CD4-positive, alpha-beta T cell treated with Interleukin-10 for 1 hour (primary cell): ENCODE measurements at regions not wholly inside any gene's neighbourhood (a gene's known extent, or its start where the extent isn't known, plus 50 kb on each side); places are given as distances from the start of the nearest gene placed in this dataset.

Source experiments
- DNase-seq: peaks from one replicate; pipeline ENCODE4 v3.0.0-alpha.2; 2020

DNA sequence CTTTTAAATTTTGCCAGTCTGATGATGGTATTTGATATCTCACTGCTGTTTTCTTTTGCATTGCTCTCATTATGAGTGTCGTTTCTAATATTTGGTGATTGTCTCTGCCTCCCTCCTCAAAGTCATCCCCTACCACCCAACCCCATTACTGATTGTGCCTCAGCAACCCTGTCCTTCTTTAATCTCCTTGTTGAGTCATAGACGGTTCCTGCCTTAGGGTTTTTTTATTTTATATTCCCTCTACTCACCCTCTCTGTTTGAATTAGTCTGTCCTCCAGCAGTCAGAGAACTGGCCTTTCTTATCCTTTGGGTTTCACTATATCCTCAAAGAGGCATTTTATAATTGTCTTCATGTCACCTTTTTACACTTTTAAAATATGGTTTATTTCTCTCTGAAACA, 409.3 kb upstream of the CPEB2 start:
- DNase-seq, result no peak

DNA sequence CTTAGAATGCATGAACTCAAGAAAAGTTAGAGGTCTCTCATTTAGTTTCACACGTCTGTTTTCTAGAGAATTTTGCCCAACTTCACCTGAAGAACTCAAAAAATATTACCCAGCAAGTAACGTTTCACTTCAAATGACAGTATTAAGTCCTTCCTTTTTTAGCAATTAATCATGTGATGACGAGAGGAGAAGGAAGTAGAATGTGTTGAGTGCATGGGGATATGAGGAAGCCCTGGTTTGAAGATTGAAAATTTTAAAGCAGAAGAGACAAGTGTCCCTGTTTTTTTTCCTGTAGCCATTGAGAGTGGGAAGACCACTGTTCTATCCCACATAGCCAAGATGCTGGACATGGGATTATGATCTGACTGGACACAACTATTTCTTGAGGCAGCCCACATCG, 406.3 kb upstream of the CPEB2 start:
- no peak for DNase-seq

DNA sequence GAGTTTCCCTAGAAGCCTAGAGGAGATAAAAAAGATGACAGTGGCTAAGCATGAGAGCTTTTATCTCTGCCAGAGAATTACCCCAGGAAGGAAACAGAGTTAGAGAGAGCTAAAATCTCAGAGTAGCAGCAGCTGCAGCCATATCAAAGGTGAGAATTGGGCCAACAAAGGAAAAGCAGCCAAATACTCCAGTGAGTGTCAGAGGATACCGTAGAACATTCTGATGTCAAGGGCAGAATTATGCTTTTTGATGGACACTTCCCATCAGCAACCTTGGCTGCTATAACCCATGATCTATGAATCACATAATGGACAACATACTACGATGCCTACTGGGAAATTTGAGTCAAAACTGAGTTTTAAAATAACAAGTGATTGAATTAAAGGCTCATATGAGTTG, 405.8 kb upstream of the CPEB2 start:
- DNase-seq, result no peak

DNA sequence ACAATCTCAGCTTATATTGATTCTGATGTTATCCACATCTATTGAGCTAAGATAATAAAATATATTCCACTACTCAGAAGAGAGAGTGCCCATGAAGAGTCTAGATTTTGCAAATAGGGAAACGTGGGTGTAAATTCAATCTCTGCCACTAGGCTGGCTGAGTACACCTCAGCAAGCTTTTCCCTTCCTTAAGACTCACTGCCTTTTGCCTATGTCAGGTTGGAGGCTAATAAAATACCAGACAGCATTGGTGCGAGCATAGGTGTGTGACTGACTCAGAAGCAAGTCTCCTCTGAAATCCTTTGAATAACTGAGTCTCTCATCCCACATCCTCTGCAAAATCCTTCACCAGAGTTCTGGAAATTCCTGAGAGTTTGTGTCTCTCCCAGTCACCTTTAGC, 405.4 kb upstream of the CPEB2 start:
- no peak for DNase-seq

DNA sequence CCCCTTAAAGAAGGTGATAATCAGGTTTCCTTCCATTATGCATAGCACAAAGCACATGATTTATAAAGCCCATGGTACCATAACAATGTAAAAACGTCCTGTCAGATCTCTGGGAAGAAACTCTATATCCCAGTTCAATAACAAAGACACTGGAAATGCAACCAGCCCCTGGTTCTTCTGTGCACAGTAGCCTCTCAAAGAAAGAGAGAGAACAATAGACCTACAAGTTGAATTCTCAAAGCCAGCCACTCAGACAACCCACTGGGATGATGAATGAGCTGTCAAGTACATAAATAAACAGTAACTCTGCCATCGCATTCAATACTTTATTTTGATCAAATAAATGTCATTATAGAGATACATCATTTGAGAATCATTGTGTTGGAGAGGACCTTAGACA, 400.1 kb upstream of the CPEB2 start:
- no peak for DNase-seq

DNA sequence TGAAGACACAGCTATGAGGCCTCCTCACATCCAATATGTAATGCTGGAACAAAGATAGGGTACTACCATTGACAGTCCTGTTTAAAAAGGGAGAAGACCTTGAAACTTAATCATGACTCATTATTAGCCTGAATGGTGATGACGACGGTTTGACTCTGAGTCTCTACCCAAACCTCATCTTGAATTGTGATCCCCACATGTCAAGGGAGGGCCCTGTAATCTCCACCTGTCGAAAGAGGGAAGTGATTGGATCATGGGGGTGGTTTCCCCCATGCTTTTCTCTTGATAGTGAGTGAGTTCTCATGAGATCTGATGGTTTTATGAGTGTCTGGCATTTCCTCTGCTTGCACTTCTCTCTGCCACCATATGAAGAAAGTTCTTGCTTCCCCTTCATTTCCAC, 395.3 kb upstream of the CPEB2 start:
- DNase-seq, result no peak

DNA sequence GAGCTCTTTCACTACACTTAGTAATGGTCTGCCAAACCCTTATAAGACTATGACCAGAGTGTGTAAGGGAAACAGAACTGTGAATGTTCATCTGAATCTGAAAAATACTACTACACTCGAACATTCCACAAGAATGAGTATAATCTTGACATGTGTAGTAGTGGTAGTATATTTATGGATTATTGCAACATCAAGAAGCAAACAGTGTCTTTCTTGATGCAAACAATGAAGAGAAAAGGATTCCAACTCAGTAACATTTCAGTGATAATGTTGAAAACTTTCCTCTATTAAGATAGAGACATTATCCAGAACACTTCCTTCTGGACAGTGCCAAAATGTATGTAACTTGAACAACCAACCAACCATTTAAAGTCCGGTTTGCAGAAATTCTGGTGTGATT, 394.7 kb upstream of the CPEB2 start:
- DNase-seq, result no peak

DNA sequence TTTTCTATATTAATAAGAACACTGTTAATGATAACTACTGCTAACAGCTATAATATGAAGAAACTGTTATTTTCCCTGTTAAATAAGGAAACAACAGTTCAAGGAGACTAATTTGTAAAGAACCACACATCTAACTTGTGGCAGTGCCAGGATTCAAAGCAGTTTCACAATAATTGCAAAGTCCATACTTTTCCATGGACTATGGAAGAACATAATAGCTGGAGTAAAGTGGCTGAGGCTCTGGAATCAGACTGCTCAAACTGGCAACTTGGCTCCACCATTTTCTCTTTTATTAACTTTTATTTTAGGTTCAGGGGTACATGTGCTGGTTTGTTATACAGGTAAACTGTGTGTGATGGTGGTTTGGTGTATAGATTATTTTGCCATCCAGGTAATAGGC, 393.7 kb upstream of the CPEB2 start:
- no peak for DNase-seq

DNA sequence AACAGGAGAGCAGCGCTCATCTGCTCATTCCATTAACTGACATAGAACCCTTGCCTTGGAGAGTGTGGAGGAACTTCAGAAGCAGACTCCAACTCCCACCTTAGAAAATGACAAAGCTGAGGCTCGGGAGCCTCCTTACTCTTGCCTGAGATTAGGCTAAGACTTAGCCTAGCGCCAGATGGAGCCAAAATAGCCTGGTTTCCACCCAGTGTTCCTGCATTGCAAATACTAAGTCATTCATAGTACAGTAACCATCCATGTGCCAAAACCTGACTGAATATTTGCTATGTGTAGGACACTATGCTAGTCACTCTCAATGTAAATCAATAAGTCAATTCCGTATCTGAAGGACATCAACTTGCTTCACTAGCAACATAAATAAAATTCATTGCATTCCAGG, 387.4 kb upstream of the CPEB2 start:
- DNase-seq, result no peak

DNA sequence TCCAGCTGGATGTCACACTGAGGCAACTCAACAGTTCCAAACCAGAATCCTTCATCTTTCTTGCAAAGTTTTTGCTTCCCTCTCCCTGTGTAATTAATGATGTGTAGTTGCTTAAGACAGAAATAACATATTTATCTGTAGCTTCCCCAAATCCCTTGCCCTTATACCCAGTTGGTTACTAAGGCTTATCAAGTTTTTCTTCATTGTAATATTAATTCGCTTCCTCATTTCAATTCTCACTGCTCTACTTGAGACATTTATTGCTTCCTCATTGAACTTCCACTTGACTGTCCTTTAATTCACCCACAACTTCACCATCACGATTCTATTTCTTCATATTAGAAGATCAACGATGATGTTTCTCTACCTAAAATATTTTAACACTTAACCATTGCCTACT, 386.6 kb upstream of the CPEB2 start:
- no peak for DNase-seq

DNA sequence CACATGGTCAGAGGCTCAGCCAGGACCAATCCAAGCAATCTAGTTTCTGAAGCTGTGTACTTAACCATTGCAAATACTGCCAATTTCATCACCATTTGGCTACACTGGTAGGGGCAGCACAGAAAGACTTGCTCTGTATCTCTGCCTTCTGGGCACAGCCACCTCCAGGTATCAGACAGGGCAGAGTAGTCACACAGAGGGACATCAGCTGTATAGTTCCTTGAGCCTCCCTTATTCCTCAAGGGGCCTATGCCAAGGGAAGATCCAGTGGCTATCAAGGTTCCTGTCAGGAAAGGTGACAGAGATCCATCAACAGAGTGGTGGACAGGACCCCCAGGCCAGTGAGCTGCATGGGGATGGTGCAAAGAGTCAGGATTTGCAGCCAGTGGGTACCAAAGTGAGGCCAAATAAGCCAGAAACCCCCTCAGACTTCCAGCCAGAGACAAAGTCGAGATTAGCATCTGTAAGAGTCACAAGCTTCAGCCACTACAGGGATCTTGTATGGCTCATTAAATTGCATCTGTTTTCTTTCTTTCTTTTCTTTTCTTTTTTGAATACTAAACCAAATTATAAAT, 381.6 kb upstream of the CPEB2 start:
- DNase-seq, result no peak

DNA sequence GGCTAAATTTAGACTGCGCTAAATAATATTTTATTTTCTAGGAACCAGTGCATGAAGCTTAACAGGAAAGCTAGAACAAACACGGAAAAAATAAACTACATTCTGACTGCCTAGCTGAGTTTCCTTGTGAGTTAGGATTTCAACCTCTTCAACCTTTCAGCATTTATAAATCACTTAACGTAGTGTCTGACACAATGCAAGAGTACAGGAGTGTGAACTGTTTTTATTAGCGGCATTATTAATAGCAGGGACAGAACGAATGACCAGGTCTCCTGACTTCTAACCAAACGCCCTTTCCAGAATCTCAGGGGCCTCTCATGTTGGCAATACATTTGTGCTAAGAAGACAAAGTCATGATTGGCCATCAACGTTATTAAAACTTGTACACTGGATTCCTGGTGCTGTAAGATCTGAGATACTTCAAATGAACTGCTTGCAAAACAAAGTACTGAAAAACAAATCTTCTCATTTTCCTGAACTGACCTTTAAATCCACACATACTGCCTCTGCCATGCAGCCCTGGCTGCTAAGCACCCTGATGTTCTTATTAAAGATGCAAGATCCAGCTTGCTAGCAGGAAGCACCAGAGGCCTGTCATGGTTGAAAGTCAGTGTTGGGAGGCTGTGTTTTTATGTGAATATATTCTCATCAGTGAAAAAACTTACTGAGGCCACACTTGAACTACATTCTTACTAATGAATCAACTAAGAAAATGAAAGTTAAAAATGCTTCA, 380.4 kb upstream of the CPEB2 start:
- no peak for DNase-seq

DNA sequence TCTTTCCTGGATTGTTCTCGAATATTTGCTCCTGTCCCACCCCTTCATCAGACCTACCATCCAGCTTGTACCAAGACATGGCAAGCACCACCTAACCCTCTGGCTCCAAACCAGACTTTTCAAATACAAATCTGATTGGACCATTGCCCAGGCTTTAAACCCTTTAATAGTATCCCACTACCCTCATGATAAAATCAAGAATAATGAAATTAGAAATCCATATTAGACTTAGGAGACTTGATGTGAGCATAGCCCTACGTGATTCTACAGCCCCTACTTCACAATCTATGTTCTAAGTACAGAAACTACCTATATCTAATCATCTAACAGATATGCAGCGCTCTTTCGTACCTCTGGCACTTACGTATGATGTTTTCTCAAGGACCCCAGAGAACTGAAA, 375.2 kb upstream of the CPEB2 start:
- DNase-seq, result no peak

DNA sequence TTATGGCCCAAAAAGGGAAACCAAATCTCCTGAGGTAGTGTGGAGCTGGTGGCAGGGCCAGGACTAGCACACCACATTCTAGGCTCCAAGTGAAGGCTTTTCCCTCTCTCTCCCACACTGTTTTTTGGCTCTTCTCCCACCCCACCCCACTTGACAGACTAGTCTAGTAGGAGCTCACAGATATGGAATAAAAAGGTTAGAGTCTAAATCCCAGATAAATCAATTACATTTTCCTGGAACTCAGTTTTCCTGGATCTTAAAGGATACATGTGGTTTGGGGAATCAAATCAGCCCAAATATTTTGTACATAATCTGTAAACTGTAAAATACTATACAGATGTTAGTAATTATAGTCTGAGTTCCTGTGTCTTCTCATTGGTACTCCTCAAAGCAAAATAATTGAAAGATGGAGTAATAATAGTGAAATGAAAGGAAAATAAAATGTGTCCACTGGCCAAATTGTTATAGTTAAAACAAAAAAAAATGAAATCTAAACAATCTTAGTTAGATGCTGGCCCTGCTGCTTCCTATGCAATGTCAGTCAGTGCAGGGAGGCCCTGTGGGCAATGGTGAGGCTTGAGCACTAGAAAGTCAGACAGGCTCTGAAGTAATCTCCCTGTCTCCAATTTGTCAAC, 370.4 kb upstream of the CPEB2 start:
- DNase-seq, result no peak

DNA sequence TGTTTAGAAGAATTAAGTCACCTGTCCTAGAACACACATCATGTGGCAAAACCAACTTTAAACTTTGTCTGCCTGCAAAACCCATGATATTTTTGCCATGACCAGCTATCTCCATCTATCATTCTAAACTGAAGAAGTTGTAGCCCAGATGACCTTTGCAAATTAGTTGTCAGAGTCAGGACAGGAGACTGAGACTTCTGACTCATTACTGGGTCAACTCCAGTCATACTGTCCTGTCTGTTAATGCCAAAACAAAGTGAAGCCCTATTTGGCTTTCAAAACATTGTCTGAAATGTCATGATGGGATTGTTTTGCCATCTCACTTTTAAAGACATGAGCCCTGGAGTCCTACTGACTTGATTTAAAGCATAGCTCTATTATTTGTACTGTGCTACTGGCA, 365.7 kb upstream of the CPEB2 start:
- no peak for DNase-seq

DNA sequence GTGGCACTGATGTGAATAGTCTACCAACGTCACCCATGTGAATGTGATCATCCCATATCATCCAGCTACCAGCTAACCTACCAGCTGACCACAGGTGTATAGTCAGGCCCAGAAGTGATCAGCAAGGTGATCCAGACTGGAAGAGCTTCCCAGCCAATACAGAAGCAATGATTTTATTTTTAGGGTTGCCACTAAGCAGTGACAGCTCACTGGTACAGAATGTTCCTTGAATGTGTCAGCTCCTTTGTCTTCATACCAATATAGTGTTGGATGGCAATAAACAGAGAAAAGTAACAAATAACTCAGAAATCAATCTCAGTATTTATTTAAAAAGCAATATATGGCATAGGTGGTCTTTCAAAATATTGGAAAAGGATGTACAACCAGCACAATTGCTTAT, 361.8 kb upstream of the CPEB2 start:
- DNase-seq, result no peak

DNA sequence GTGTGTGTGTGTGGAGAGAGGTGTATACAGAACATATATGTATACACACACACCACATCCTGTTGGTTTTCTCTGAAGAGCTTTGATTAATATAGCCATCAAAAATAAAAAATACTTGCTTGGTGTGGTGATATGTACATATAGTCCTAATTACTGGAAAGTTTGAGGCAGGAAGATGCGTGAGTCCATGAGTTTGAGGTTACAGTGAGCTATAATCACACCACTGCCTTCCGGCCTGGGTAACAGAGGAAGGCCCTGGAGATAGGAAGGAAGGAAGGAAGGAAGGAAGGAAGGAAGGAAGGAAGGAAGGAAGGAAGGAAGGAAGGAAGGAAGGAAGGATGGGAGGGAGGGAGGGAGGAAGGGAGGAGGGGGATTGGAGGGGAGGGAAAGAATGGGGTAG, 360.4 kb upstream of the CPEB2 start:
- DNase-seq, result no peak

DNA sequence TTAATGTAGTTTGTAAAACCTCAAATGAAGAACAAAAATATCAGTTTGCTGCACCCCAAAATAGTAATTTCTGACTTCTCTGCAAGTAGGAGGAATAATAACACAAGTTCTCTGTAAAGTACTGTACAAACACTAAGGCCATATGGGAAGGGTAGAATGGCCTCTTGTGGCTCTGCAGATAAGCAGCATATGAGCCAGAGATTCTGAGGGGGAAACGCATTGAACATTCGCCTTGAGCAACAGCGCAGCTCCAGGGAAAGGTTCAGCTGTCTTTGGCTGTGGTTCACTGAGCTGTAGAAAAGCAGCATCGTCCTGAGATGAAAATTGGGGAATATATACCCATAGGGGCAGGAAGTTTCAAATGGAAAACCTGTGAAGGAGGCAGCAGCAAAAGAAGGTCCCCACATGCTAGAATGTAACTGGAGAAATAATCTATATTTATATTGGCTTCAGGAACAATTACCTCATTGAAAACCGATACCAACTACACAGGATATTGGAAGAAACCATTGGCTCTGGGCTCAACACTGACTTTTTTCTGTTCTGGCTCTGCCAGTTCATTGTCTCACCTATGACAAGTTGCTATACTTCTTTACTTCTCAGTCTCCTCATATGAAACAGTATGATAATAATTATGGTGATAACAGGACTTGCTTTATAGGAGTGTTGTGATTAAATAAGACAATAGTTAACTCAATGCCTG, 357.6 kb upstream of the CPEB2 start:
- no peak for DNase-seq

DNA sequence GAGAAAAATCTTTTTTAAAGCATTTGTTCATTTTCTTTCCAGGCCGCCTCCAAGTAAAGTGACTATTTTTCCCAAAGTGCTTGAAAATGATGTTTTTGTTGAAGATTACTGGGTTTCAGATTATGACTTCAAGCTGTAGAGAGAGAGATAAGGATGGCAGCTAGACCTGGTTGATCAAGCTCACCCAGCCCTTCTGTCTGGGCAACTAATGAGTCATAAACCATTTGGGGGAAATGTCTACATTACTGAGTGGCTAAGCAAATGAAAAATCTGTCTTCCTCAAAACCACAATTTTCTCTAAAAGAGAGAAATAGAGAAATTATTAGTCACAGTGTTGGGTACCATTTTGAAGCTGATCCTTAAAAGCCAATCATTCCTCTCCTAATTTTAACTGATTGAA, 355.4 kb upstream of the CPEB2 start:
- DNase-seq, result no peak

DNA sequence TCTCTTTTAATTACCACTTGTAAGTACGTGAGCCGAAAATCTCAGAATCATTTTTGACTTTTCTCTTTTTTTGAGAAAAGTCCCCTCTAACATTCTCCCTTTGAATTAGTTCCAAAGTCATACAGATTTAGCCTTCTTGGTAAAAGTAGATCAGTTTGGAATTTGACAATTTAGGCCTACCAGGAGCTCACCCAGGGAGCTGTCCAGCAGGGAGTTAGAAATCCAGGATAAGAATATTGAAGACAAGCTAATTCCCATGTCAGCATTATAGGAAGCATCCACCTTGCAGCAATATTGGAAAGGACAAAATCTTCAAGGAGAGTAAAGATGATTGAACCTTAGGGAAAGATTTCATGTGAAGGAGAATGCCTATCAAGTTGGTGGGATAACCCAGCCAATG, 352.2 kb upstream of the CPEB2 start:
- no peak for DNase-seq

DNA sequence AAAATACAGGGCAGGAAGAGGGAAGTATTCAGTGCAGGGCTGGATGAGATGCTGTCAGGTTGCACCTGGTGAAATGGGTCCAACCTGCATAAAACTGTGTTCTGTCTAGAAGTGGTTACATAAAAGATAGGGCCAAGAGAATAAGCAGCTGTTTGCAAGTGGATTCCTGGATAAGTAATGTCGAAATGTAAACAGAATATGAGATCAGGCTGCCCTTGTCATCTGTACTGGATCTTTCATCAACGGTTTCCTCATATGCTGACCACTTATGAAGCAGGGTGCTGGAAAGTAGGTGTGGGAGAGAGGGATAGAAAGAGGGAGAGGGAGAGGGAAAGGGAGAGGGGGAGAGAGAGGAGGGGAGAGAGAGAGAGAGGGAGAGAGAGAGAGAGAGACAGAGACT, 349.8 kb upstream of the CPEB2 start:
- no peak for DNase-seq

DNA sequence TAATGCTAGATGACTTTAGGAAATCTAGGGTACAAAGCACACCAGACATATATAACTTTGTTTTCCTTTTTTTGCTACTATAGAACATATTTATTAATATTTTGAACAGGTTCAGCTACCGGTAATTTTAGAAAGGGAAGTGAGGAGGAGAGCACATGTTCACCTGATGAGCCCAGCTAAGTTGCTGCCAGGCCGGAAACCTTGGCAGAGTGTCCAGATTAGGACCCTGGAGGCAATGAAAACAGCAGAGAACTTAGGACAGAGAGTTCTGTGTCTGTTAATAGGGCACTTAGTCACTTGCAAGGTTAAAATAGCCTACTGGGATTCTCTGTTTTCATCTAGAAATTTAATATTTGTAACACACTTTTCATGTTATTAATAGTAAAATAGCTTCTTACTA, 348.9 kb upstream of the CPEB2 start:
- no peak for DNase-seq

DNA sequence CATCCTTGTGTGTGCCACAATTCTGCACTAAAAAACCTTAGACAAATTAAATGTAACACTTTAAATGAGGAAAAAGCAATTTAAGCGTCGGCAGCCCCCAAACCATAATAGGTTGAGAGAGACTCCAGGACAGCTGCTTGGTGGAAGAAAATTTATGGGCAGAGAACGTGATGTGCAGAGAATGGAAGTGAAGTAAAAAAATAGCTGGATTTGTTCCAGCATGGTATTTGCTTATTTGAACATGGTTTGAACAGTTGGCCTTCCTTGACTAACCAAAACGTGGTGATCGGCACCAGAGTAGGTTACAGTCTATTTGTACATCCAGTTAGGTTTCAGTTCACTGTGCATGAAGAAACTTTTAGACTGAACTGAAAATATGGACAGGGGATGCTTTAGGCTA, 343.0 kb upstream of the CPEB2 start:
- DNase-seq, result no peak

DNA sequence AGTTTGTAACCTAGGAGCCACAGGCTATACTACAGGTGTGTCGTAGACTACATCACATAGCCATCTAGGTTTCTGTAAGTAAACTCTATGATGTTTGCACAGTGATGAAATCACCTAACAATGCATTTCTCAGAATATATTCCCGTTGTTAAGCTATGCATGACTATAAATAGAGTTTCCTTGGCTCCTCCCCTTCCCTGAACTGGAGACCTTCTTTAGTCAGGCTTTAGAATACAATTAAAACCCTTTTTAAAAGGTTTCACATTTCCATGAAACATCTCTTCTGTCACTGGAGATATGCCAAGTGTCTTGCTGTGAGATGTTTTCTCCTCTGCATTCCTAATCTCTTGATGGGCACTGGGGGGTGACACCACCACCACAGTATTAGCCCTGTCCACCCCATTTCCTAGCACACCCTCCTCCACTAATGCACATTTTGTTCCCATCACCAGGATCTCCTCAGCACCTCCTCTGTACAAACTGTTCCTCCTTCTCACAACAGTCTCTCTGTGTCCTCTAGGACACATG, 334.6 kb upstream of the CPEB2 start:
- DNase-seq, result no peak
